SK-N-SH treated with all-trans-retinoic acid at 6 μM for 48 hours (cell line): ENCODE measurements at regions not wholly inside any gene's neighbourhood (a gene's known extent, or its start where the extent isn't known, plus 50 kb on each side); places are given as distances from the start of the nearest gene placed in this dataset.

Experiments
- ATAC-seq: fragments of 200-7000 bp; cut with Tn5 transposase; 3 replicates; pipeline ENCODE4 v1.9.1; 2020; ENCODE audit warnings: mild to moderate bottlenecking, moderate library complexity
- BACH2 ChIP-seq: fragments of 250-450 bp; sonication (Bioruptor Pico); IDR thresholded peaks from 2 replicates; pipeline ENCODE4 v1.9.0; 2021; ENCODE audit warnings: mild to moderate bottlenecking, borderline replicate concordance
- CSDC2 ChIP-seq: fragments of 250-450 bp; sonication (Bioruptor Pico); IDR thresholded peaks from 2 replicates; pipeline ENCODE4 v1.5.0; 2020; ENCODE audit warnings: mild to moderate bottlenecking, moderate library complexity
- ESRRG ChIP-seq: fragments of 250-450 bp; sonication (Bioruptor Pico); IDR thresholded peaks from 2 replicates; pipeline ENCODE4 v1.6.1; 2021; ENCODE audit warnings: mild to moderate bottlenecking
- ISL1 ChIP-seq: fragments of 250-450 bp; sonication (Bioruptor Pico); IDR thresholded peaks from 2 replicates; pipeline ENCODE4 v2.1.2; 2022; ENCODE audit warnings: mild to moderate bottlenecking, moderate library complexity
- OSR1 ChIP-seq: fragments of 250-450 bp; sonication (Bioruptor Pico); IDR thresholded peaks from 2 replicates; pipeline ENCODE4 v1.8.0; 2022; ENCODE audit warnings: moderate library complexity, mild to moderate bottlenecking, inconsistent platforms
- PPARA ChIP-seq: fragments of 250-450 bp; sonication (Bioruptor Pico); IDR thresholded peaks from 2 replicates; pipeline ENCODE4 v1.5.0; 2020; ENCODE audit warnings: mild to moderate bottlenecking, borderline replicate concordance
- SNAI2 ChIP-seq: fragments of 250-450 bp; sonication (Bioruptor Pico); IDR thresholded peaks from 2 replicates; pipeline ENCODE4 v1.5.0; 2020; ENCODE audit warnings: mild to moderate bottlenecking, moderate library complexity
- TCF4 ChIP-seq: fragments of 250-450 bp; sonication (Bioruptor Pico); IDR thresholded peaks from 2 replicates; pipeline ENCODE4 v1.8.0; 2021; ENCODE audit warnings: mild to moderate bottlenecking, moderate library complexity, borderline replicate concordance
- ZFP3 ChIP-seq: fragments of 250-450 bp; sonication (Bioruptor Pico); IDR thresholded peaks from 2 replicates; pipeline ENCODE4 v1.5.0; 2020; ENCODE audit warnings: mild to moderate bottlenecking, moderate library complexity
- ZFP30 ChIP-seq: fragments of 450-650 bp; formaldehyde crosslinking; IDR thresholded peaks from 2 replicates; pipeline ENCODE4 v1.5.0; 2022; ENCODE audit warnings: mild to moderate bottlenecking, moderate library complexity
- ZNF565 ChIP-seq: fragments of 450-650 bp; formaldehyde crosslinking; conservative IDR thresholded peaks from 2 replicates; pipeline ENCODE4 v1.5.0; 2020; ENCODE audit warnings: low read depth, mild to moderate bottlenecking, moderate library complexity
- ZNF70 ChIP-seq: fragments of 450-650 bp; formaldehyde crosslinking; IDR thresholded peaks from 2 replicates; pipeline ENCODE4 v1.5.0; 2020; ENCODE audit warnings: mild to moderate bottlenecking, moderate library complexity
- TF ChIP-seq, protein P1 (sequence below): fragments of 250-450 bp; sonication (Bioruptor Pico); IDR thresholded peaks from 2 replicates; pipeline ENCODE4 v1.8.0; 2021; ENCODE audit warnings: low read depth, mild to moderate bottlenecking, moderate library complexity, borderline replicate concordance
- TF ChIP-seq, protein P2 (sequence below): fragments of 250-450 bp; sonication (Bioruptor Pico); IDR thresholded peaks from 2 replicates; pipeline ENCODE4 v1.8.0; 2020; ENCODE audit warnings: mild to moderate bottlenecking, moderate library complexity, borderline replicate concordance
- TF ChIP-seq, protein P3 (sequence below): fragments of 250-450 bp; sonication (Bioruptor Pico); IDR thresholded peaks from 2 replicates; pipeline ENCODE4 v1.5.1; 2020; ENCODE audit warnings: low read depth, mild to moderate bottlenecking, moderate library complexity
- TF ChIP-seq, protein P4 (sequence below): fragments of 250-450 bp; sonication (Bioruptor Pico); IDR thresholded peaks from 2 replicates; pipeline ENCODE4 v1.5.0; 2020; ENCODE audit warnings: mild to moderate bottlenecking, moderate library complexity

DNA sequence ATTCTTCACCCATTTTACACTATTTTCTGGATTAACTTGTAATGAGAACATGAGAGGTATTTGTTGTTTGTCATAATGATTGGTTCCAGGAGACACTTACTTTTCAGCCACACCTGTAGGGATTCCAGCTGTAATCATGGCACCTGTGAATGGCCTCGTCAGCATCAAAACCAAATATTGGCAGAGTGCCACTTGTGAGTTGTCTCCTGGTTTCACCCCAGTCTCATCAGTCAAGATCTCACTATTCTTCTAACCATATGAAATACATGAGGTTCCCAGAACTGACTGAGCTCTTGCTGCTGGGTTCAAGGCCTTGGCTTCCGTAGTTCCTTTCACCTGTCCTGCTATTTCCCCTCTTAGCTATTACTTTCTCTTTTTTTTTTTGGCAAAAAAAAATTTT is 246.6 kb upstream of the ADGRL2 start (continued):
- TF ChIP-seq, protein P1, sequence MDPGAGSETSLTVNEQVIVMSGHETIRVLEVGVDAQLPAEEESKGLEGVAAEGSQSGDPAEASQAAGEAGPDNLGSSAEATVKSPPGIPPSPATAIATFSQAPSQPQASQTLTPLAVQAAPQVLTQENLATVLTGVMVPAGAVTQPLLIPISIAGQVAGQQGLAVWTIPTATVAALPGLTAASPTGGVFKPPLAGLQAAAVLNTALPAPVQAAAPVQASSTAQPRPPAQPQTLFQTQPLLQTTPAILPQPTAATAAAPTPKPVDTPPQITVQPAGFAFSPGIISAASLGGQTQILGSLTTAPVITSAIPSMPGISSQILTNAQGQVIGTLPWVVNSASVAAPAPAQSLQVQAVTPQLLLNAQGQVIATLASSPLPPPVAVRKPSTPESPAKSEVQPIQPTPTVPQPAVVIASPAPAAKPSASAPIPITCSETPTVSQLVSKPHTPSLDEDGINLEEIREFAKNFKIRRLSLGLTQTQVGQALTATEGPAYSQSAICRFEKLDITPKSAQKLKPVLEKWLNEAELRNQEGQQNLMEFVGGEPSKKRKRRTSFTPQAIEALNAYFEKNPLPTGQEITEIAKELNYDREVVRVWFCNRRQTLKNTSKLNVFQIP (CRISPR knock-in tag), result no peak
- TF ChIP-seq ZNF70 (CRISPR knock-in tag) (no peak), SNAI2 (CRISPR knock-in tag) (no peak), ZNF565 (CRISPR knock-in tag) (no peak)

DNA sequence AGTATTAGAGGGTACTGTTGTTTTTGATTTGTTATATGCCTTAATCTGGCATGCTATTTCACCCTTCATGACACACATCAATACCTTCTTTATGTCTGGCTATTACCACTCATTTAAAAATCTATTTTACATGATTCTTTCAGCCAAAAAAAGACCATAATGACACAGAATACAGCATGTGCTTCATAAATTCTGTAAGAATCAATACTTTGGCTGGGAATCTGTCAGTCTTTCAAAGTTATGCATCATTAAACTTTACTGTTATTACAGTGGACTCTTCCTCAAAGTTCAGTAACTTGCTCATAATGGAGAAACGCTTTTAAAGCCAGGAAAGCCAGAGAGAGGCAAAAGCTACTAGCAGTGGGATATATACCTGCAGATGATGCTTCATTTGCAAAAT is 247.2 kb upstream of the ADGRL2 start:
- no peak for ATAC-seq

GRCh38 chr1:81551946-81552345 is 248.8 kb upstream of the ADGRL2 start:
- TF ChIP-seq TCF4 (CRISPR knock-in tag), result no peak
- no peak for TF ChIP-seq ZFP30
- TF ChIP-seq ZNF70 (CRISPR knock-in tag), result no peak
- no peak for TF ChIP-seq ZNF565 (CRISPR knock-in tag)
- TF ChIP-seq, protein P2, sequence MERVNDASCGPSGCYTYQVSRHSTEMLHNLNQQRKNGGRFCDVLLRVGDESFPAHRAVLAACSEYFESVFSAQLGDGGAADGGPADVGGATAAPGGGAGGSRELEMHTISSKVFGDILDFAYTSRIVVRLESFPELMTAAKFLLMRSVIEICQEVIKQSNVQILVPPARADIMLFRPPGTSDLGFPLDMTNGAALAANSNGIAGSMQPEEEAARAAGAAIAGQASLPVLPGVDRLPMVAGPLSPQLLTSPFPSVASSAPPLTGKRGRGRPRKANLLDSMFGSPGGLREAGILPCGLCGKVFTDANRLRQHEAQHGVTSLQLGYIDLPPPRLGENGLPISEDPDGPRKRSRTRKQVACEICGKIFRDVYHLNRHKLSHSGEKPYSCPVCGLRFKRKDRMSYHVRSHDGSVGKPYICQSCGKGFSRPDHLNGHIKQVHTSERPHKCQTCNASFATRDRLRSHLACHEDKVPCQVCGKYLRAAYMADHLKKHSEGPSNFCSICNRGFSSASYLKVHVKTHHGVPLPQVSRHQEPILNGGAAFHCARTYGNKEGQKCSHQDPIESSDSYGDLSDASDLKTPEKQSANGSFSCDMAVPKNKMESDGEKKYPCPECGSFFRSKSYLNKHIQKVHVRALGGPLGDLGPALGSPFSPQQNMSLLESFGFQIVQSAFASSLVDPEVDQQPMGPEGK (CRISPR knock-in tag), result no peak
- TF ChIP-seq, protein P3, sequence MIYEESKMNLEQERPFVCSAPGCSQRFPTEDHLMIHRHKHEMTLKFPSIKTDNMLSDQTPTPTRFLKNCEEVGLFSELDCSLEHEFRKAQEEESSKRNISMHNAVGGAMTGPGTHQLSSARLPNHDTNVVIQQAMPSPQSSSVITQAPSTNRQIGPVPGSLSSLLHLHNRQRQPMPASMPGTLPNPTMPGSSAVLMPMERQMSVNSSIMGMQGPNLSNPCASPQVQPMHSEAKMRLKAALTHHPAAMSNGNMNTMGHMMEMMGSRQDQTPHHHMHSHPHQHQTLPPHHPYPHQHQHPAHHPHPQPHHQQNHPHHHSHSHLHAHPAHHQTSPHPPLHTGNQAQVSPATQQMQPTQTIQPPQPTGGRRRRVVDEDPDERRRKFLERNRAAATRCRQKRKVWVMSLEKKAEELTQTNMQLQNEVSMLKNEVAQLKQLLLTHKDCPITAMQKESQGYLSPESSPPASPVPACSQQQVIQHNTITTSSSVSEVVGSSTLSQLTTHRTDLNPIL (CRISPR knock-in tag), result no peak
- no peak for ATAC-seq

More for the DNA sequence above, 247.2 kb upstream of the ADGRL2 start:
- TF ChIP-seq ZFP30, result no peak

DNA sequence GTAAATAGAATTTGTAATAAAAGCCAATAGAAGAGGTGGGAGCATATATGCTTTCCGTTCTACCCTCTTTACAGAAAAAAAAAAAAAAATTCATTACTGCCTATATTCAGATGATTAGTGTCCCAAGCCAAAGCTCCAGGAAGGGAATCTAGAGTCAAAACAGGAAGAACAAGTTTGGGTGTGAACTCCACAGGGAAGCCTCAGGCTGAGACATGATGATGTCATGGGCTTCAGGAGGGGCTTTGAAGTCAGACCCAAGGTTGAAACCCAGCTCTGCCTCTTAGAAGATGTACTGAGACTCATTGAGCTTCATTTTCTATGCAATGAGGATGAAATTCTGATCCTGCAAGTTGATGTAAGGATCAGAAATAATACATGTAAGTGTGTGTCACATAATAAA is 250.0 kb upstream of the ADGRL2 start:
- no peak for ATAC-seq
- TF ChIP-seq OSR1 (CRISPR knock-in tag), result no peak
- TF ChIP-seq, protein P2 (CRISPR knock-in tag), result no peak
- no peak for TF ChIP-seq ESRRG
- TF ChIP-seq BACH2 (CRISPR knock-in tag), result no peak
- no peak for TF ChIP-seq ZNF70 (CRISPR knock-in tag)
- TF ChIP-seq, all 23 proteins: peak for 0

- TF ChIP-seq PPARA (CRISPR knock-in tag) (no peak), ESRRG (no peak), ZNF70 (CRISPR knock-in tag) (no peak), ISL1 (CRISPR knock-in tag) (no peak)
- TF ChIP-seq, protein P2 (CRISPR knock-in tag), result no peak
- TF ChIP-seq, all 23 proteins: peak for 0
- ATAC-seq, result peak; percentile 92
These were observed 251.1 kb upstream of the ADGRL2 start for GRCh38 chr1:81549588-81550127.

- ATAC-seq, result no peak
- TF ChIP-seq ISL1 (CRISPR knock-in tag) (no peak), ZFP3 (CRISPR knock-in tag) (no peak), TCF4 (CRISPR knock-in tag) (no peak), CSDC2 (no peak)
- TF ChIP-seq, protein P4, sequence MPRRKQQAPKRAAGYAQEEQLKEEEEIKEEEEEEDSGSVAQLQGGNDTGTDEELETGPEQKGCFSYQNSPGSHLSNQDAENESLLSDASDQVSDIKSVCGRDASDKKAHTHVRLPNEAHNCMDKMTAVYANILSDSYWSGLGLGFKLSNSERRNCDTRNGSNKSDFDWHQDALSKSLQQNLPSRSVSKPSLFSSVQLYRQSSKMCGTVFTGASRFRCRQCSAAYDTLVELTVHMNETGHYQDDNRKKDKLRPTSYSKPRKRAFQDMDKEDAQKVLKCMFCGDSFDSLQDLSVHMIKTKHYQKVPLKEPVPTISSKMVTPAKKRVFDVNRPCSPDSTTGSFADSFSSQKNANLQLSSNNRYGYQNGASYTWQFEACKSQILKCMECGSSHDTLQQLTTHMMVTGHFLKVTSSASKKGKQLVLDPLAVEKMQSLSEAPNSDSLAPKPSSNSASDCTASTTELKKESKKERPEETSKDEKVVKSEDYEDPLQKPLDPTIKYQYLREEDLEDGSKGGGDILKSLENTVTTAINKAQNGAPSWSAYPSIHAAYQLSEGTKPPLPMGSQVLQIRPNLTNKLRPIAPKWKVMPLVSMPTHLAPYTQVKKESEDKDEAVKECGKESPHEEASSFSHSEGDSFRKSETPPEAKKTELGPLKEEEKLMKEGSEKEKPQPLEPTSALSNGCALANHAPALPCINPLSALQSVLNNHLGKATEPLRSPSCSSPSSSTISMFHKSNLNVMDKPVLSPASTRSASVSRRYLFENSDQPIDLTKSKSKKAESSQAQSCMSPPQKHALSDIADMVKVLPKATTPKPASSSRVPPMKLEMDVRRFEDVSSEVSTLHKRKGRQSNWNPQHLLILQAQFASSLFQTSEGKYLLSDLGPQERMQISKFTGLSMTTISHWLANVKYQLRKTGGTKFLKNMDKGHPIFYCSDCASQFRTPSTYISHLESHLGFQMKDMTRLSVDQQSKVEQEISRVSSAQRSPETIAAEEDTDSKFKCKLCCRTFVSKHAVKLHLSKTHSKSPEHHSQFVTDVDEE, result no peak
- TF ChIP-seq, protein P3 (CRISPR knock-in tag), result no peak
These were observed 251.7 kb upstream of the ADGRL2 start for GRCh38 chr1:81548918-81549587.
